GM21786 (cell line): ENCODE measurements at regions not wholly inside any gene's neighbourhood (a gene's known extent, or its start where the extent isn't known, plus 50 kb on each side); places are given as distances from the start of the nearest gene placed in this dataset.
"Not testable (repeated sequence)": the region's sequence is repeated elsewhere in the genome, so short reads cannot be mapped to it uniquely, and the experiment has no call there.

Experiments used
- ATAC-seq: cut with Tn5 transposase; IDR thresholded peaks from one replicate; pipeline ENCODE4 v1.9.1; 2021; ENCODE audit not compliant: unreplicated experiment

- peak; percentile 58 for ATAC-seq
Observed at GRCh38 chr2:224650815-224651439, 65.2 kb downstream of the CCDC195 start.

- ATAC-seq: not testable (repeated sequence)
Observed at GRCh38 chr2:224647684-224648083, 62.5 kb upstream of the CUL3 start.

- peak; percentile 79 for ATAC-seq
Observed at GRCh38 chr2:224646242-224646846, 61.2 kb upstream of the CUL3 start.

- no peak for ATAC-seq
Observed at GRCh38 chr2:224645722-224646121, 60.6 kb upstream of the CUL3 start.

- ATAC-seq: no peak
Observed at GRCh38 chr2:224640679-224641078, 55.5 kb upstream of the CUL3 start.

- ATAC-seq: peak; percentile 91
Observed at GRCh38 chr2:224638301-224638823, 53.2 kb upstream of the CUL3 start.
